ENCODE measurements at regions not wholly inside any gene's neighbourhood (a gene's known extent, or its start where the extent isn't known, plus 50 kb on each side); places are given as distances from the start of the nearest gene placed in this dataset.

DNA sequence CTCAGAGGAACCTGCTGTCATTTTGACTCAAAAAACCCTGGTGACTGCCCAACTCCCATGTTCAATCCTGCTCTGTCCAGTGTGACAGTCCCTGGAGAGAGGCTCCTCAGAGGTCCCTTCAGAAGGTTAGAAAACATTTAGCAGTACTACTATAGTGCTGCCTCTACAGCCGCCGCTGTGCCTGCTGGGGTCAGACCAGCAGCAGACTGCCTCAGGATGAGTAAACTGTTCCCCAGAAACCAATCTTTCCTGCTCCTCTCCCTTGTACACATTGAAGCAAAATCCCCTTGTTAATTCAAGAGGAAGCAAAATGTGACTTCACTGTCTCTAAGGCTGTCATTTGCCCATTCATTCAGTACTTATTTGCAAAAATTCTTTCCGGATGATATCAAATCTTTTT lies 94.8 kb upstream of the SMARCA2 start:
- H3K27ac Mint-ChIP-seq: no peak overlapping the region
- H3K4me1 ChIP-seq (ENCODE audit: control insufficient read depth in 1 of 2, insufficient read depth in 2 of 2, low read length in 2 of 2): no peaks in the 10 kb centered on the region
- peaks cover 0 to 3% (median 0%) of the 10 kb centered on the region in 7 donors for H3K9me3 Mint-ChIP-seq

GRCh38 chr9:1922026-1922425 lies 93.1 kb upstream of the SMARCA2 start:
- Histone ChIP-seq H4K20me1 (ENCODE audit: insufficient read depth, low read length) (no peaks in the 10 kb centered on the region), H3K79me2 (ENCODE audit: insufficient read depth, low read length) (no peaks in the 10 kb centered on the region), H3K27me3 (ENCODE audit: control insufficient read depth in 2 of 2, insufficient read depth in 2 of 2, low read length in 2 of 2) (no peaks in the 10 kb centered on the region), H3K9ac (ENCODE audit: insufficient read depth, low read length, poor library complexity, severe bottlenecking) (no peak overlapping the region), H3K4me3 (replicated peaks in 1 of 3; ENCODE audit: low read depth in 2 of 3, low read length in 3 of 3) (no peak overlapping the region), H3K27ac (ENCODE audit: low read depth in 1 of 2, low read length in 2 of 2) (no peak overlapping the region), H3K36me3 (replicated peaks in 1 of 2; ENCODE audit: control insufficient read depth in 1 of 2, insufficient read depth in 2 of 2, low read length in 2 of 2) (no peaks in the 10 kb centered on the region), H3K4me2 (replicated peaks; ENCODE audit: extremely low read depth, low read length, poor library complexity, severe bottlenecking) (no peak overlapping the region), H3K4me1 (ENCODE audit: control insufficient read depth in 1 of 2, insufficient read depth in 2 of 2, low read length in 2 of 2) (no peaks in the 10 kb centered on the region), H3K9me3 (replicated peaks in 1 of 2; ENCODE audit: control insufficient read depth in 1 of 2, insufficient read depth in 1 of 2, low read length in 2 of 2) (no peaks in the 10 kb centered on the region), H2AFZ (ENCODE audit: insufficient read depth, low read depth, low read length, poor library complexity, severe bottlenecking) (no peak overlapping the region)
- TF ChIP-seq, protein P1, sequence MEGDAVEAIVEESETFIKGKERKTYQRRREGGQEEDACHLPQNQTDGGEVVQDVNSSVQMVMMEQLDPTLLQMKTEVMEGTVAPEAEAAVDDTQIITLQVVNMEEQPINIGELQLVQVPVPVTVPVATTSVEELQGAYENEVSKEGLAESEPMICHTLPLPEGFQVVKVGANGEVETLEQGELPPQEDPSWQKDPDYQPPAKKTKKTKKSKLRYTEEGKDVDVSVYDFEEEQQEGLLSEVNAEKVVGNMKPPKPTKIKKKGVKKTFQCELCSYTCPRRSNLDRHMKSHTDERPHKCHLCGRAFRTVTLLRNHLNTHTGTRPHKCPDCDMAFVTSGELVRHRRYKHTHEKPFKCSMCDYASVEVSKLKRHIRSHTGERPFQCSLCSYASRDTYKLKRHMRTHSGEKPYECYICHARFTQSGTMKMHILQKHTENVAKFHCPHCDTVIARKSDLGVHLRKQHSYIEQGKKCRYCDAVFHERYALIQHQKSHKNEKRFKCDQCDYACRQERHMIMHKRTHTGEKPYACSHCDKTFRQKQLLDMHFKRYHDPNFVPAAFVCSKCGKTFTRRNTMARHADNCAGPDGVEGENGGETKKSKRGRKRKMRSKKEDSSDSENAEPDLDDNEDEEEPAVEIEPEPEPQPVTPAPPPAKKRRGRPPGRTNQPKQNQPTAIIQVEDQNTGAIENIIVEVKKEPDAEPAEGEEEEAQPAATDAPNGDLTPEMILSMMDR (IDR thresholded peaks at IDR 0.05): no peak
- H3K4me3 Mint-ChIP-seq: no peak overlapping the region
- intact Hi-C loops (cut with micrococcal nuclease): no loop called here
- no peaks in the 10 kb centered on the region for H3K36me3 Mint-ChIP-seq
- no peak for DNase-seq
- H3K27ac Mint-ChIP-seq: no peak overlapping the region
- peaks cover 0 to 3% (median 0%) of the 10 kb centered on the region in 7 donors for H3K9me3 Mint-ChIP-seq
- H3K4me1 Mint-ChIP-seq: no peaks in the 10 kb centered on the region
- WGBS (ENCODE audit: insufficient coverage): 88% methylated on average over 1 of the region's 3 CpGs
- peaks cover 2 to 10% (median 4%) of the 10 kb centered on the region in 3 donors for H3K27me3 Mint-ChIP-seq (ENCODE audit: low read depth in 3 of 3)

More for the DNA sequence above, 94.8 kb upstream of the SMARCA2 start:
- TF ChIP-seq, protein P1 (IDR thresholded peaks at IDR 0.05): no peak
- 100% methylated on average over 2 of the region's 3 CpGs for WGBS (ENCODE audit: insufficient coverage)
- Histone ChIP-seq H3K36me3 (replicated peaks in 1 of 2; ENCODE audit: control insufficient read depth in 1 of 2, insufficient read depth in 2 of 2, low read length in 2 of 2) (no peaks in the 10 kb centered on the region), H3K9ac (ENCODE audit: insufficient read depth, low read length, poor library complexity, severe bottlenecking) (no peak overlapping the region), H3K27me3 (ENCODE audit: control insufficient read depth in 2 of 2, insufficient read depth in 2 of 2, low read length in 2 of 2) (no peaks in the 10 kb centered on the region), H3K79me2 (ENCODE audit: insufficient read depth, low read length) (no peaks in the 10 kb centered on the region), H3K4me3 (replicated peaks in 1 of 3; ENCODE audit: low read depth in 2 of 3, low read length in 3 of 3) (no peak overlapping the region), H2AFZ (ENCODE audit: insufficient read depth, low read depth, low read length, poor library complexity, severe bottlenecking) (no peak overlapping the region), H3K9me3 (replicated peaks in 1 of 2; ENCODE audit: control insufficient read depth in 1 of 2, insufficient read depth in 1 of 2, low read length in 2 of 2) (no peaks in the 10 kb centered on the region), H4K20me1 (ENCODE audit: insufficient read depth, low read length) (no peaks in the 10 kb centered on the region), H3K4me2 (replicated peaks; ENCODE audit: extremely low read depth, low read length, poor library complexity, severe bottlenecking) (no peak overlapping the region), H3K27ac (ENCODE audit: low read depth in 1 of 2, low read length in 2 of 2) (no peak overlapping the region)
- Mint-ChIP-seq H3K4me3 (no peak overlapping the region), H3K4me1 (no peaks in the 10 kb centered on the region), H3K27me3 (ENCODE audit: low read depth in 3 of 3) (peaks cover 2 to 12% (median 4%) of the 10 kb centered on the region in 3 donors), H3K36me3 (no peaks in the 10 kb centered on the region)
- no peak for DNase-seq
- intact Hi-C loops (cut with micrococcal nuclease): no loop called here

Data from CD14-positive monocyte (primary cell).